ENCODE measurements at regions not wholly inside any gene's neighbourhood (a gene's known extent, or its start where the extent isn't known, plus 50 kb on each side); places are given as distances from the start of the nearest gene placed in this dataset.
"Not testable (repeated sequence)": the region's sequence is repeated elsewhere in the genome, so short reads cannot be mapped to it uniquely, and the experiment has no call there.

DNA sequence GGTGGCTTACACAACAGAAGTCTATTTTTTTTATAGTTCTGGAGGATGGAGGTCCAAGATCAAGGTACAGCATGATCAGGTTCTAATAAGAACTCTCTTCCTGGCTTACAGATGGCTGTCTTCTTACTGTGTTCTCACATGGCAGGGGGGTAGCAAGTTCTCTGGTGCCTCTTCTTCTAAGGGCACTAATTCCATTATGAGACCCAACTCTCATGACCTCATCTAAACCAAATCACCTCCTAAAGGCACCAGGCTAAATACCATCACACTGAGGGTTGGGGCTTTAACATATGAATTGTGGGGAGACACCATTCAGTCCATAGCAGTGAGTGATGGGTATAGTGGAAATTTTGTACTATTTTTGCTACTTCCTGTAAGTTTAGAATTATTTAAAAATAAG is 75.2 kb upstream of the SLC4A7 start:
- DNase-seq: no peak

DNA sequence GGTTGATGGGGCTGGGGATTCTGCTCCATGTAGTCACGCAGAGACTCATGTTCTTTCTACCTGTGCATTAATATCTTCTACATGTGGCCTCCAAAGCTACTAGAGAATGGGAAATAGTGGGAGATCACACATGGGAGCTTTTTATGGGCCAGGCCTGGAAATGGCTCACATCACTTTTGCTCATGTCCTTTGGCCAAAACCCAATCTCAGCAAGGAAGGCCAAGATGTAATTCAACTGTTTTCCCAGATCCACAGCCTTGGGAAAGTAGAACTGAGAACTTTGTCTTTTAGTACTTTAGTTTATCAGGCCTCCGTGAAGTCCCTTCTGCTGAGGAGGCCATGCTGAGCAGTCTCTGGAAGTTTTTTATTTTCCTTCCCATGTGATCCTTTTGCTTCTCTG is 73.2 kb upstream of the SLC4A7 start:
- no peak for DNase-seq

DNA sequence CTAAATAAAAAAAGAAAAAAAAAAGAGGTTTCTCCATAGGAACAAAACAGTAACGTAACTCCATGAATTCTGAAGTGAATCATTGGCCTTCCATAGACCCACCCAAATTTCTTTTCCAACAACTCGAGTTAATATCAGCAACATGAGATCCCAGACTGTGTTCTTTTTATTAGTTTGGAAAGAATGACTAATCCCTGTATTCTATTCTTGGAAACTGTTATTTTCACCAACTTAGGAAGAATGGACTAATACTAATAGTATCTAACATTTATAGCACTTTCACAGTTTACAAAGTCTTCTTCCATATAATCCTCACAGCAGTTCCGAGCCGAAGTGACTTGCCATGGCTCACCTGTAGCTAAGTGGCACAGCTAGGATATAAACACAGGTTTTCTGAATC is 72.7 kb upstream of the SLC4A7 start:
- no peak for DNase-seq

DNA sequence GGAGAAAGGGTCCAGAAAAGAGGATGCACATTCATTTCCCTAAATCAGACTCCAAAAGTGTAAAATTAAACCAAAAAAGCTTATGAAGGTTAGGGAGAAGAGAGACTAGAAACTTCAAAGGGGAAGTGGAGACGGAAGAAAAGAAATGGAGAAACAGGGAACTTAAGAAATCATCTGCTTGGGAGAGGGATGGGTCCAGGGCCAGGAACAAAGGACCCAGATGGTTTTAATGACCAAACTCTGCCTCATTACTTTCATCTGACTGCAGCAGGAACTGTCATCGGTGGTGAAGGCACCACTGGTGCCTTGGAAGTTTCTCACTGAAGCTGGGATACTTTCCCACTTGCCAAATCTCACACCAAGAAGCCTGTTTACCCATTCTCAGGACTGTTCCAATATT is 70.5 kb upstream of the SLC4A7 start:
- no peak for DNase-seq

DNA sequence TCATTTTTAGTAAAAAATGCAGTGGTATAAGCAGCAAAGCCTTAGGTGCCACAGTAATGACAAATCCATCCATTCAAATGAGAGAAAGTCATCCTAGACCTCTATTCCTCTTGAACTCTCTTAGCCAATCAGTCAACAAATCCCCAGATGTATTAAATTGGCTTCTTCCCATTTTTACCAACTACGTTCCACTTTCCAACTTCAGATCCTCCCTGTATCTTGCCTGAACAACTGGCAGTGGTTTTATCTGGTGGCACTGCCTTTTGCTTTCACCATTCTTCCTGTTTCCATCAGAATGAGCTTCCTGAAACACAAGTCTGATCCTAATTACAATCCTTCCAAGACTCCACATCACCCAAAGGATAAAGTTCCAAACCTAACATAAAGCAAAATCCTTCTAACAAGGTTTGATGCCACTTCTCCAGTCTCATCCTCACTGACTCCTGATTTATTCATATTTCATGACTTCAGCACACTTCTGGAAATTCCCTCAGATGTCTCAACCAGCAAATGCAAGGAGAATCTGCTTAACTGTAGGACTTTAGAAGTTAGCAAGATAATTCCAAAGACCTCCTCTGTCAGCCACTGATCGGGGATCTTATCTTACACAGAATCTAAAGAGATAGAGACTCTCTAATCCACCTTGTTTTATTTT is 69.8 kb upstream of the SLC4A7 start:
- no peak for DNase-seq

- not testable (repeated sequence) for DNase-seq
These were observed 68.5 kb upstream of the SLC4A7 start for GRCh38 chr3:27552708-27553107.

GRCh38 chr3:27551413-27551812 is 67.2 kb upstream of the SLC4A7 start:
- not testable (repeated sequence) for DNase-seq

- no peak for DNase-seq
These were observed 60.9 kb upstream of the SLC4A7 start for GRCh38 chr3:27545061-27545460.

DNA sequence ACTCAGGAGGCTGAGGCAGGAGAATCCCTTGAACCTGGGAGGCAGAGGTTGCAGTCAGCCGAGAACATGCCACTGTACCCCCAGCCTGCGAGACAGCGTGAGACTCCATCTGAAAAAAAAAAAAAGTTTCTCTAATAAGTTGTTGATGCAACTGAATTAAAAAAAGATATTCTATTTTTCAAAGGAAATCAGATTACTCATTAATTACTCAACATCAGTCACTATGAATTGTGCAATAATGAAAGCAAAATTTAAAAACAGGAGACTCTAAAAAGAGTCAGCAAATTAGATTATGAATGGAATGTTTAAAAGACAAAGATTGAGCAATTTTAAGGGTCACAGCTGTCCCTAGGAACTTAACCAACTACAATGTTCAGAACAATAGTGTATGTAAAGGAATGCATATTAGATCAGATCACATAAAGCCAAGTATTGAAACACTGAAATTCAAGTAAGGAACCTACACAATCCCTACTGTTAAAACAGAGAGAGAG is 60.2 kb upstream of the SLC4A7 start:
- DNase-seq: no peak

DNA sequence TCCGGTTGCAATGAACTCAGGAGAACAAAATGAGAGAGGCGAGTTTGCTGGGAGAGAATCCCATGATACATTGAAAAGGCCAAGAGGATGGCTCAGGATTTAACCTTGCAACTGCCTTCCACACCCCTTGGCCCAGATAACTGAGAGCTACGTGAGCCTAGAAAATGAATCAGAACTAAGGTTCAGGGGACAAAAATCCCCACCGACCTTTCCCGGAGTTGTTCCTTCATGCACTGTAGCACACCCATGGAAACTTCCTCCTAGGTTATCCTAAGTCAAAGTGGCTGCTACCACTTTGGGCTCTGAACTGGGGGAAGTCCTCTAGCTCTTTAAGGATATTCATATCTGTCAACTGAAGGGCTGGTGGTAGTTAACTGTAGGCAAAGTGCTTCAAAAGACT is 58.3 kb upstream of the SLC4A7 start:
- DNase-seq: no peak

DNA sequence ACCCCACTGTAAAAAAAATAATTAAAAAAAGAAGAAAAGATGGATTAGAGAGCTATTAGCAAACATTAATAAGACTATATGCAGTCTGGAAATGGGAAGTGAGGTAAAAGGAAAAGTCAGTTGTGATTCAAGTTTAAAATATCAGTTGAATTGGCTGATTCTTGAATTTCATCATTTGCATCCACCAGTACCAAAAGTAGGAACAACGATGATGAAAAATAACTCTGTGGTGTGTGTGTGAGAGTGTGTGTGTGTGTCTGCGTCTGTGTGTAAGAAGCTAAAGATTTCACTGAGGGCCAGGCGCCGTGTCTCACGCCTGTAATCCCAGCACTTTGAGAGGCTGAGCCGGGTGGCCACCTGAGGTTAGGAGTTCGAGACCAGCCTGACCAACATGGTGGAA is 56.0 kb upstream of the SLC4A7 start:
- no peak for DNase-seq

GRCh38 chr3:27536491-27536890 is 52.3 kb upstream of the SLC4A7 start:
- DNase-seq: no peak

DNA sequence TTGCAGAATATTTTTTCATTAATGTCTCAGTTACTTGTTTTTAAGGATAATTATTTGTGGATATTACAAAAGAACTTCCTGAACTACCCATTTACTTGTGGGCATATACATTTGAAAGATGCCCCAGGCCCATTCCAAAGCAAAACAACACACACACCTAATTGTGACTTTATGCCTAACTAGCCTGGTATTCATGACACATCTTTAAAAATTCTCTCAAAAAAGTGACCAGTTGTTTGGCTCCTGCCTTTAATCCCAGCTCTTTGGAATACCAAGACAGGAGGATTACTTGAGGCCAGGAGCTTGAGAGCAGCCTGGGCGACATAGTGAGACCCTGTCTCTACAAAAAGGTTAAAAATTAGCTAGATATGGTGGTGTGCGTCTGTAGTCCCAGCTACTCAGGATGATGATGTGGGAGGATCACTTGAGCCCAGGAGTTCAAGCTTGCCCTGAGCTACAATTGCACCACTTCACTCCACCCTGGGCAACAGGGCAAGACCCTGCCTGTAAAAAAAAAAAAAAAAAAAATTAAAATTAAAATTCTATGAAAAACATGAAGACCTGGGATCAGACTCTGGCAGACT is 51.7 kb upstream of the SLC4A7 start:
- DNase-seq: no peak

DNA sequence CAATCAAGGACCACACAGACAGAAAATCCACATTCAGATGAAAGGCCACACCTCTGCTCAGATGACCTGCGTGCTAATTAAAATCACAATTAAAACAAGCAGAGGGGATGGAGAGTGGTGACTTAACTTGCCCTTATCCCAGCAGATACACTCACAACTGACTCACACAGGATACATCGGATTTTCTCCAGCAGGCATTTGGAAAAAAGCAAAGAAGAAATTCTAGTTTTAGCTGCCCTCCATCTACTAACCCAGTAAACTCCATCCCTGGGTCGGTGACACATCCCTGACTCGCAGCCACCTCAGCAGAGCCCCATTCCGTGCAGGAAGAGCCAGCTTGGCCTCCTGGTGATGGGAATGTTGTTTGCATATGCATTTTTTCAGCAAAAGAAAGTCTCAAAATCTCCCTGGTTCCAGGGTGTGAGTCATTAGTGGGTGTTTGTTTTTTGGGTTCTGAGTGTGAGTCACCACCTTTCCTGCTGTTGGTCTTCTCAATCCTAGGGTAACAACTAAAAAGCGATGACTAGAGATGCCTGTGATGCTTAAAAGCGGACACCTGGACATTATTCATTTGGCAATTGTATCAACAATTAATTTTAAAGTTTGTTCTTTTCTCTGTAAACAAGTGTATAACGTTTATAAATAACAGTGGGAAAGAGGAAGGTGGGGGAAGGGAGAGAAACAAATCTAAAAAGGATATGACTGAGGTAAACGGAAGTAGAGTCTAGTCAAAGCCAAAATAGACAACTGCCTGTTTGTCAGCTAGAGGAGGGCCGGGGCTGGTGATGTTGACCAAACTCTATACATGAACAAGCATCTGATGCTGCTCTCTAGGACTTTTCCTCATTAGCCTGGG is 49.8 kb upstream of the SLC4A7 start:
- DNase-seq: no peak

All from right lung (tissue), 2 donors.